Endothelial cell (in vitro differentiated cells): ENCODE measurements at regions not wholly inside any gene's neighbourhood (a gene's known extent, or its start where the extent isn't known, plus 50 kb on each side); places are given as distances from the start of the nearest gene placed in this dataset.

Experiments
- DNase-seq: peaks from one replicate; pipeline ENCODE4 v3.0.0; 2021; ENCODE audit warnings: low spot score
- H3K27ac Mint-ChIP-seq: one replicate; pipeline ENCODE4 v1.8.0; 2021; ENCODE audit warnings: mixed read lengths, inconsistent platforms; ENCODE audit not compliant: unreplicated experiment
- H3K27me3 Mint-ChIP-seq: one replicate; pipeline ENCODE4 v1.8.0; 2021; ENCODE audit warnings: mild to moderate bottlenecking, moderate library complexity, mixed read lengths, inconsistent platforms; ENCODE audit not compliant: unreplicated experiment
- H3K36me3 Mint-ChIP-seq: one replicate; pipeline ENCODE4 v1.8.0; 2021; ENCODE audit warnings: mild to moderate bottlenecking, low read depth, mixed read lengths, inconsistent platforms; ENCODE audit not compliant: unreplicated experiment
- H3K4me1 Mint-ChIP-seq: one replicate; pipeline ENCODE4 v1.8.0; 2021; ENCODE audit warnings: mild to moderate bottlenecking, mixed read lengths, inconsistent platforms; ENCODE audit not compliant: unreplicated experiment
- H3K4me3 Mint-ChIP-seq: one replicate; pipeline ENCODE4 v1.8.0; 2021; ENCODE audit warnings: mild to moderate bottlenecking, mixed read lengths, inconsistent platforms; ENCODE audit not compliant: unreplicated experiment
- H3K9me3 Mint-ChIP-seq: one replicate; pipeline ENCODE4 v1.8.0; 2021; ENCODE audit warnings: mixed read lengths, inconsistent platforms; ENCODE audit not compliant: unreplicated experiment
- CTCF ChIP-seq: fragments of 200-600 bp; sonication (generic); IDR thresholded peaks from one replicate; pipeline ENCODE4 v1.5.0; 2021; ENCODE audit warnings: antibody characterized with exemption; ENCODE audit not compliant: unreplicated experiment

GRCh38 chr10:28859791-28860190, 182.5 kb downstream of the BAMBI start:
- peaks cover 4% of the 10 kb centered on the region for H3K36me3 Mint-ChIP-seq
- no peak for DNase-seq
- peaks cover 4% of the 10 kb centered on the region for H3K4me1 Mint-ChIP-seq
- H3K27me3 Mint-ChIP-seq, result peaks cover 3% of the 10 kb centered on the region
- H3K4me3 Mint-ChIP-seq, result no peak overlapping the region
- no peaks in the 10 kb centered on the region for H3K9me3 Mint-ChIP-seq
- no peak overlapping the region for H3K27ac Mint-ChIP-seq
- TF ChIP-seq CTCF, result no peak

GRCh38 chr10:28862219-28862618, 184.9 kb downstream of the BAMBI start:
- no peak for DNase-seq
- Mint-ChIP-seq H3K36me3 (peaks cover under 1% of the 10 kb centered on the region), H3K9me3 (no peaks in the 10 kb centered on the region), H3K27me3 (peaks cover 4% of the 10 kb centered on the region), H3K27ac (no peak overlapping the region), H3K4me1 (peaks cover 4% of the 10 kb centered on the region), H3K4me3 (no peak overlapping the region)
- TF ChIP-seq CTCF, result no peak

DNA sequence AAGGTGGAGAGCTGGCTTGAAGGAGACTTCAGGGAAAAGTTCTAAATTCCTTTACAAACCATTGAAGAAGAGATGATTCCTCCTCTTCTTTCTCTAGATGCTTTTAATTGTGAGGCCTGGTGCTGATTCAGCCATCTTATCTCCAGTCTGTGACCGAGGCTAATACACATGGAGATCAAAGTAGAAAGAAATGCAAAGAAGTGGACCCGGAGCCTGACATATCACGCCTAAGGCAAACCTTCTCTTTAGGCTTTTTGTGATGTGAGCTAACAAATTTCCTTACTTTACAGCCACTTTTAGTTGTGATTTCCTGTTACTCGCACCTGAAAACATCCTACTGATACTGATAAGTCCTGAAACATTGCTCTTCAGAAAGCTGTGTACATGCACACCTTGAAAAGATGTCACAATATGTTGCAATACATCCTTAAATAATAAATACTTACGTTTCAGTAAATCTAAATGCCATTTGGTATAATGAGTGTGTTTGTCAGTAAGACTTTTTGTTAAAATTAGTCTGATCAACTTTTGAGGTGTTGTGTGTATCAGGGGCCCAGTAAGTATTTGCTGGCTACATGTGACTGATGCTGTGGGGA, 192.4 kb downstream of the BAMBI start:
- H3K27ac Mint-ChIP-seq, result no peak overlapping the region
- DNase-seq, result no peak
- peaks cover 3% of the 10 kb centered on the region for H3K27me3 Mint-ChIP-seq
- H3K36me3 Mint-ChIP-seq, result no peaks in the 10 kb centered on the region
- H3K9me3 Mint-ChIP-seq, result no peaks in the 10 kb centered on the region
- TF ChIP-seq CTCF, result no peak
- H3K4me3 Mint-ChIP-seq, result no peak overlapping the region
- H3K4me1 Mint-ChIP-seq, result peaks cover 2% of the 10 kb centered on the region

DNA sequence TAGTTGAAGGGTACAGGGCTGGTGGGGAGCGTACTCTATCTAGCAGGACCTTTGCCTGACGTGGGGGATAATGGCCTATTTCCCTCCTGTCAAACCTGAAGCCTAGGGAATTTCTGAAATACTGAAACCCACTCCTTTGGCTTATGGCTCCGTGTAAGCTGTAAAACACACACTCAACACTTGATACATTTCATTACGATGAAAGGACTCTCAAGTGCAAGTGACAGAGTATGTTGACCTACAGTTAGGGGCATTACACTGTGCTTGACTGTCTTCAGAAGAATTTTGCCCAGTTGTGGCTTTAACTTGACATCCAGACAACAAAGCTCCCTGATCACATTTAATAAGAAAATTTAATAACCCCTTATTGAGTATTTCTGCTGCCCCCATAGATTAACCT, 194.3 kb downstream of the BAMBI start:
- Mint-ChIP-seq H3K36me3 (no peaks in the 10 kb centered on the region), H3K4me3 (no peak overlapping the region), H3K27me3 (no peaks in the 10 kb centered on the region), H3K9me3 (no peaks in the 10 kb centered on the region), H3K4me1 (peaks cover 2% of the 10 kb centered on the region), H3K27ac (no peak overlapping the region)
- DNase-seq, result no peak
- TF ChIP-seq CTCF, result no peak

DNA sequence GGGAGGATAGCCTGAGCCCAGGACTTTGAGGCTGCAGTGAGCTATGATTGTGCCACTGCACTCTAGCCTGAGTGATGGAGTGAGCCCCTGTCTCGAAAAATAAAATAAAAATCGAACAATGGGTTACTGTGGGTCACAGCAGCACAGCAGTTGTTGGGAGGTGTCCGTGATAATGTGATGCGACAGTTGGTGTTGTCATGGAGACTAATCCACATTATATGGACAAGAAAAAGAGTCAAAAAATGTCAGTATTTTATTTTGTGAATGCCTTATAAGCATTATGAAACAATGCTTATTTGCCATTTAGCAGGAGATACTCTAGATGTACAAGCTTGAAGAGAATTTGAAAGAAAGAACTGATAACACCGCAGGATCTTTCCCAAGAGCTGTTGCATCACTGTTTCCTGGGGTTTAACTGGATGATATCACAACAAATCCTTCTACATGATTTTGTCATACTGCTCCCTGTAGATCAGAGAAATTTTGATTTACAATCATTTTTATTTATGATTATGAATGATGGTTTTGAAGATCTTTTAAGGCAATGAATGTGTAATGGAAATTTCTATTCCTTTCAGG, 195.4 kb downstream of the BAMBI start:
- H3K36me3 Mint-ChIP-seq, result no peaks in the 10 kb centered on the region
- TF ChIP-seq CTCF, result no peak
- H3K27me3 Mint-ChIP-seq, result no peaks in the 10 kb centered on the region
- no peaks in the 10 kb centered on the region for H3K9me3 Mint-ChIP-seq
- no peak for DNase-seq
- H3K27ac Mint-ChIP-seq, result no peak overlapping the region
- peaks cover 2% of the 10 kb centered on the region for H3K4me1 Mint-ChIP-seq
- H3K4me3 Mint-ChIP-seq, result no peak overlapping the region
